ENCODE measurements at regions not wholly inside any gene's neighbourhood (a gene's known extent, or its start where the extent isn't known, plus 50 kb on each side); places are given as distances from the start of the nearest gene placed in this dataset.

- no peak for TF ChIP-seq CTCF (IDR thresholded peaks at IDR 0.05)
- no peak for TF ChIP-seq POLR2A (IDR thresholded peaks at IDR 0.05)
These were observed 384.7 kb downstream of the MDFIC start for GRCh38 chr7:115306586-115306985.
